ENCODE measurements at regions not wholly inside any gene's neighbourhood (a gene's known extent, or its start where the extent isn't known, plus 50 kb on each side); places are given as distances from the start of the nearest gene placed in this dataset.
"Not testable (repeated sequence)": the region's sequence is repeated elsewhere in the genome, so short reads cannot be mapped to it uniquely, and the experiment has no call there.

DNA sequence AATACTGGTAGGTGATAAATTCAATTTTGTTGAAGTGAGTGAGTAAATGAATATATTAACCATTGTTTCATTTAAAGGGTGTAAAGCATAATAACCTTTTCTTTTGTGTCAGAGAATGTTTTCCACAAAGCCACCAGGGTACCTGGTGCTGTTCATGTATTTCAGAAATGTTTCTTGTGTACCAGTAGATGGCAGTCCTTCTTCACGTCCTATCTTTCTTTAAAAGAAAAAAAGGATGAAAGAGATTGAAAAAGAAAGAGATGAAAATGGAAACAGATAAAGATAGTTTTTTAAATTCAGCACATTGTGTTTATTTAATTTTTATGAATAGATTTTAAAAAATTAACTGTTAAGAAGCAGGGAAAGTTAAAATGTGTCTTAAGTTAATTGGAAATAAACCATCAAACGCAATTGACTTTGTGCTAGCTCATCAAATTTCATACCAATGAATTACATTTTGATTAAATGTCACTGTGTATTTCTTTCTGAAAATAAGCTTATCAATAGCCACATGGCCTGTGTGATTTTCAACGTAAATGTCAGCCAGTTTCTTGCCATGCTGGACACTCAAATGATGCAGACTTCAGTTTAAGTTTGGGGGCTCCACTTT lies 65.5 kb upstream of the CHORDC1 start:
- Histone ChIP-seq H3K4me1 (peaks cover 17% of the 10 kb centered on the region), H3K27me3 (replicated peaks; ENCODE audit: control insufficient read depth, insufficient read depth, low read length) (no peaks in the 10 kb centered on the region; the same call in 1 of the 2 replicates), H3K9me3 (no peaks in the 10 kb centered on the region; the same call in 1 of the 2 replicates), H3K4me3 (ENCODE audit: low read depth, low read length) (no peak overlapping the region), H3K36me3 (ENCODE audit: control insufficient read depth, insufficient read depth, low read length) (no peaks in the 10 kb centered on the region)
- no peaks in the 10 kb centered on the region for H3K27me3 Mint-ChIP-seq (ENCODE audit: insufficient read depth, unreplicated experiment)
- no peaks in the 10 kb centered on the region for H3K9me3 Mint-ChIP-seq (ENCODE audit: unreplicated experiment)
- DNase-seq, result peak in 1 of 2 experiments; percentile 46
- intact Hi-C loops (cut with micrococcal nuclease; ENCODE audit: unreplicated experiment), result loop anchor here (1.0 to 5.0 kb wide), 5 partner anchors 147 to 959 kb away; no protein-coding TSS in a partner anchor
- H3K4me1 Mint-ChIP-seq (ENCODE audit: low read depth, unreplicated experiment), result no peaks in the 10 kb centered on the region
- no peaks in the 10 kb centered on the region for H3K36me3 Mint-ChIP-seq (ENCODE audit: insufficient read depth, unreplicated experiment)
- TF ChIP-seq, protein P1, sequence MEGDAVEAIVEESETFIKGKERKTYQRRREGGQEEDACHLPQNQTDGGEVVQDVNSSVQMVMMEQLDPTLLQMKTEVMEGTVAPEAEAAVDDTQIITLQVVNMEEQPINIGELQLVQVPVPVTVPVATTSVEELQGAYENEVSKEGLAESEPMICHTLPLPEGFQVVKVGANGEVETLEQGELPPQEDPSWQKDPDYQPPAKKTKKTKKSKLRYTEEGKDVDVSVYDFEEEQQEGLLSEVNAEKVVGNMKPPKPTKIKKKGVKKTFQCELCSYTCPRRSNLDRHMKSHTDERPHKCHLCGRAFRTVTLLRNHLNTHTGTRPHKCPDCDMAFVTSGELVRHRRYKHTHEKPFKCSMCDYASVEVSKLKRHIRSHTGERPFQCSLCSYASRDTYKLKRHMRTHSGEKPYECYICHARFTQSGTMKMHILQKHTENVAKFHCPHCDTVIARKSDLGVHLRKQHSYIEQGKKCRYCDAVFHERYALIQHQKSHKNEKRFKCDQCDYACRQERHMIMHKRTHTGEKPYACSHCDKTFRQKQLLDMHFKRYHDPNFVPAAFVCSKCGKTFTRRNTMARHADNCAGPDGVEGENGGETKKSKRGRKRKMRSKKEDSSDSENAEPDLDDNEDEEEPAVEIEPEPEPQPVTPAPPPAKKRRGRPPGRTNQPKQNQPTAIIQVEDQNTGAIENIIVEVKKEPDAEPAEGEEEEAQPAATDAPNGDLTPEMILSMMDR (IDR thresholded peaks at IDR 0.05; ENCODE audit: insufficient read depth in 1 of 2, low read depth in 1 of 2, low read length in 1 of 2, severe bottlenecking in 1 of 2, unreplicated experiment in 1 of 2), result peak; percentile 86 to 90
- ChIA-PET CTCF (interaction anchor here (1.0 to 1.8 kb wide), 3 partner anchors 145 to 254 kb away, joined by 3 to 5 read pairs (median 3); no protein-coding TSS in a partner anchor), POLR2A (no interaction called here)
- H3K27ac Mint-ChIP-seq (ENCODE audit: unreplicated experiment), result no peak overlapping the region
- no peak overlapping the region for H3K4me3 Mint-ChIP-seq (ENCODE audit: unreplicated experiment)
- BruUV-seq (replicated peaks), result no TSS peak

DNA sequence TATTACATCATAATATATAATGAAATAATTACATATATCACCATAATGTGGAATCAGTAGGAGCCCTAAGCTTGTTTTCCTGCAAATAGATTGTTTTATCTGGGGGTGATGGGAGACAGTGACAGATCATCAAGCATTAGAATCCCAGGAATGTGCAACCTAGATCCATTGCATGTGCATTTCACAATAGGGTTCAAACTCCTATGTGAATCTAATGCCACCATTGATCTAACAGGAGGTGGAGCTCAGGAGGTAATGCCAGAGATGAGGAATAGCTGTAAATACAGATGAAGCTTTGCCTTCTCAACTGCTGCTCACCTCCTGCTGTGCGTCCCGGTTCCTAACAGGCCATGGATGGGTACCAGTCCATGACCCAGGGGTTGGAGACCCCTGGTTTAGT lies 63.8 kb upstream of the CHORDC1 start:
- POLR2A ChIA-PET, result no interaction called here
- Histone ChIP-seq H3K27me3 (replicated peaks; ENCODE audit: control insufficient read depth, insufficient read depth, low read length) (no peaks in the 10 kb centered on the region; the same call in 1 of the 2 replicates), H3K4me1 (peaks cover 17% of the 10 kb centered on the region), H3K36me3 (ENCODE audit: control insufficient read depth, insufficient read depth, low read length) (no peaks in the 10 kb centered on the region), H3K4me3 (ENCODE audit: low read depth, low read length) (no peak overlapping the region), H3K9me3 (no peaks in the 10 kb centered on the region; the same call in 1 of the 2 replicates)
- DNase-seq, result peak in 1 of 2 experiments; percentile 34
- no peaks in the 10 kb centered on the region for H3K4me1 Mint-ChIP-seq (ENCODE audit: low read depth, unreplicated experiment)
- no peaks in the 10 kb centered on the region for H3K27me3 Mint-ChIP-seq (ENCODE audit: insufficient read depth, unreplicated experiment)
- H3K4me3 Mint-ChIP-seq (ENCODE audit: unreplicated experiment), result no peak overlapping the region
- H3K36me3 Mint-ChIP-seq (ENCODE audit: insufficient read depth, unreplicated experiment), result no peaks in the 10 kb centered on the region
- H3K9me3 Mint-ChIP-seq (ENCODE audit: unreplicated experiment), result no peaks in the 10 kb centered on the region
- no peak overlapping the region for H3K27ac Mint-ChIP-seq (ENCODE audit: unreplicated experiment)
- CTCF ChIA-PET, result interaction anchor here (0.6 to 1.0 kb wide), 2 partner anchors 23 to 44 kb away, joined by 3 to 5 read pairs; no protein-coding TSS in a partner anchor
- TF ChIP-seq, protein P1 (IDR thresholded peaks at IDR 0.05; ENCODE audit: insufficient read depth in 1 of 2, low read depth in 1 of 2, low read length in 1 of 2, severe bottlenecking in 1 of 2, unreplicated experiment in 1 of 2), result no peak
- BruUV-seq (replicated peaks), result no TSS peak
- intact Hi-C loops (cut with micrococcal nuclease; ENCODE audit: unreplicated experiment), result loop anchor here (5.0 kb wide), 2 partner anchors 361 to 961 kb away; no protein-coding TSS in a partner anchor

DNA sequence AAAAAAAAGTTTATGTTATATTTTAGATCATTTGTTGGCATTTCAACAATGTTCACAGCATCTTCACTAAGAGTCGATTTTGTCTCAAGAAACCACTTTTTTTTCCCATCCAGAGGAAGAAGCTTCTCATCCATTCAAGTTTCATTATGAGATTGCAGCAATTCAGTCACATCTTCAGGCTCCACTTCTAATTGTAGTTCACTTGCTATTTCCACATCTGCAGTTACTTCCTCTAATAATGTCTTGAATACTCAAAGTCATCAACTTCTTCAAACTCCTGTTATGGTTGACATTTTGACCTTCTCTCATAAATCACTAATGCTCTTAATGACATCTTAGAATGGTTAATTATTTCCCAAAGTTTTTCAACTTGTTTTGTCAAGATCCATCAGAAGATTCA lies 61.3 kb upstream of the CHORDC1 start:
- POLR2A ChIA-PET, result no interaction called here
- H3K27ac Mint-ChIP-seq (ENCODE audit: unreplicated experiment), result no peak overlapping the region
- Histone ChIP-seq H3K27me3 (replicated peaks; ENCODE audit: control insufficient read depth, insufficient read depth, low read length) (no peaks in the 10 kb centered on the region; the same call in 1 of the 2 replicates), H3K4me1 (peaks cover 17% of the 10 kb centered on the region), H3K9me3 (no peaks in the 10 kb centered on the region; the same call in 1 of the 2 replicates), H3K36me3 (ENCODE audit: control insufficient read depth, insufficient read depth, low read length) (no peaks in the 10 kb centered on the region), H3K4me3 (ENCODE audit: low read depth, low read length) (no peak overlapping the region)
- no peaks in the 10 kb centered on the region for H3K36me3 Mint-ChIP-seq (ENCODE audit: insufficient read depth, unreplicated experiment)
- intact Hi-C loops (cut with micrococcal nuclease; ENCODE audit: unreplicated experiment), result no loop called here
- no TSS peak for BruUV-seq (replicated peaks)
- H3K9me3 Mint-ChIP-seq (ENCODE audit: unreplicated experiment), result no peaks in the 10 kb centered on the region
- CTCF ChIA-PET, result no interaction called here
- TF ChIP-seq, protein P1 (IDR thresholded peaks at IDR 0.05; ENCODE audit: insufficient read depth in 1 of 2, low read depth in 1 of 2, low read length in 1 of 2, severe bottlenecking in 1 of 2, unreplicated experiment in 1 of 2), result no peak
- H3K4me1 Mint-ChIP-seq (ENCODE audit: low read depth, unreplicated experiment), result no peaks in the 10 kb centered on the region
- H3K4me3 Mint-ChIP-seq (ENCODE audit: unreplicated experiment), result no peak overlapping the region
- no peaks in the 10 kb centered on the region for H3K27me3 Mint-ChIP-seq (ENCODE audit: insufficient read depth, unreplicated experiment)
- DNase-seq, result no peak

DNA sequence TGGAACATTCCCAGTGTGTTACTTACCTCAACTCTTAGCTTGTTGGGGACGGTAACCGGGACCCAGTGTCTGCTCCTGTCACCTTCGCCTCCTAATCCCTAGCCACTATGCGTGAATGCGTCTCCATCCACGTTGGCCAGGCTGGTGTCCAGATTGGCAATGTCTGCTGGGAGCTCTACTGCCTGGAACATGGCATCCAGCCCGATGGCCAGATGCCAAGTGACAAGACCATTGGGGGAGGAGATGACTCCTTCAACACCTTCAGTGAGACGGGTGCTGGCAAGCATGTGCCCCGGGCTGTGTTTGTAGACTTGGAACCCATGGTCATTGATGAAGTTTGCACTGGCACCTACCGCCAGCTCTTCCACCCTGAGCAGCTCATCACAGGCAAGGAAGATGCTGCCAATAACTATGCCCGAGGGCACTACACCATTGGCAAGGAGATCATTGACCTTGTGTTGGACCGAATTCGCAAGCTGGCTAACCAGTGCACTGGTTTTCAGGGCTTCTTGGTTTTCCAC lies 59.8 kb upstream of the CHORDC1 start:
- CTCF ChIA-PET; H3K4me3 Mint-ChIP-seq (ENCODE audit: unreplicated experiment); H3K9me3 Mint-ChIP-seq (ENCODE audit: unreplicated experiment); H3K4me1 Mint-ChIP-seq (ENCODE audit: low read depth, unreplicated experiment); POLR2A ChIA-PET; H3K27me3 Mint-ChIP-seq (ENCODE audit: insufficient read depth, unreplicated experiment); H3K36me3 ChIP-seq (ENCODE audit: control insufficient read depth, insufficient read depth, low read length); BruUV-seq (replicated peaks); DNase-seq; H3K9me3 ChIP-seq; H3K27ac Mint-ChIP-seq (ENCODE audit: unreplicated experiment); H3K36me3 Mint-ChIP-seq (ENCODE audit: insufficient read depth, unreplicated experiment); intact Hi-C loops (cut with micrococcal nuclease; ENCODE audit: unreplicated experiment); H3K27me3 ChIP-seq (replicated peaks; ENCODE audit: control insufficient read depth, insufficient read depth, low read length); H3K4me3 ChIP-seq (ENCODE audit: low read depth, low read length): not testable (repeated sequence)
- H3K4me1 ChIP-seq, result peaks cover 17% of the 10 kb centered on the region

Data from Caco-2 (cell line).